ENCODE measurements at regions not wholly inside any gene's neighbourhood (a gene's known extent, or its start where the extent isn't known, plus 50 kb on each side); places are given as distances from the start of the nearest gene placed in this dataset.

DNA sequence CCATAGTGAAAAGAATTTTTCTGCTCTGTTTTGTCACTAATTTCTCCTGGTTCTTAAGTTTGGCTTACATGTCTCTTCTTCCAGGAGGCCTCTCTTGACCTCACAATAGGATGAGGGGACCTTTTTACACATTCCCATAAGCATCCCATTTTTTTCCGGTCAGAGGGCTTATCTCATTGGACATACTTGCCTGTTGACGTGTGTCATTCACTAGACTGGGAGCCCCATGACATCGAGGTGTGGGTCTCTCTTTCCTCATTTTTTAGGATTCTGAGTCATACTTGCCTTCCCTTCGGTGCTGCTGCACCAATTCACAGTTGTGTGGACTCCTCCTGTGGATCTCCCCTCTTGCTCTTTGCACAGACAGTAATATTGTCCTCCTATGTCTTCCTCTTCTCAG, 601.8 kb downstream of the GATA3 start:
- Mint-ChIP-seq H3K4me3 (ENCODE audit: unreplicated experiment) (no peak overlapping the region), H3K4me1 (ENCODE audit: low read depth, unreplicated experiment) (no peaks in the 10 kb centered on the region), H3K27me3 (ENCODE audit: low read depth, unreplicated experiment) (no peaks in the 10 kb centered on the region), H3K36me3 (ENCODE audit: low read depth, unreplicated experiment) (no peaks in the 10 kb centered on the region), H3K27ac (ENCODE audit: unreplicated experiment) (no peak overlapping the region), H3K9me3 (ENCODE audit: unreplicated experiment) (no peaks in the 10 kb centered on the region)
- FAIRE-seq (no peak), DNase-seq (ENCODE audit: low read depth) (no peak)
- no peaks in the 10 kb centered on the region for H3K4me1 ChIP-seq (ENCODE audit: insufficient read depth, low read length)
- TF ChIP-seq, protein P1, sequence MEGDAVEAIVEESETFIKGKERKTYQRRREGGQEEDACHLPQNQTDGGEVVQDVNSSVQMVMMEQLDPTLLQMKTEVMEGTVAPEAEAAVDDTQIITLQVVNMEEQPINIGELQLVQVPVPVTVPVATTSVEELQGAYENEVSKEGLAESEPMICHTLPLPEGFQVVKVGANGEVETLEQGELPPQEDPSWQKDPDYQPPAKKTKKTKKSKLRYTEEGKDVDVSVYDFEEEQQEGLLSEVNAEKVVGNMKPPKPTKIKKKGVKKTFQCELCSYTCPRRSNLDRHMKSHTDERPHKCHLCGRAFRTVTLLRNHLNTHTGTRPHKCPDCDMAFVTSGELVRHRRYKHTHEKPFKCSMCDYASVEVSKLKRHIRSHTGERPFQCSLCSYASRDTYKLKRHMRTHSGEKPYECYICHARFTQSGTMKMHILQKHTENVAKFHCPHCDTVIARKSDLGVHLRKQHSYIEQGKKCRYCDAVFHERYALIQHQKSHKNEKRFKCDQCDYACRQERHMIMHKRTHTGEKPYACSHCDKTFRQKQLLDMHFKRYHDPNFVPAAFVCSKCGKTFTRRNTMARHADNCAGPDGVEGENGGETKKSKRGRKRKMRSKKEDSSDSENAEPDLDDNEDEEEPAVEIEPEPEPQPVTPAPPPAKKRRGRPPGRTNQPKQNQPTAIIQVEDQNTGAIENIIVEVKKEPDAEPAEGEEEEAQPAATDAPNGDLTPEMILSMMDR (IDR thresholded peaks at IDR 0.05; ENCODE audit: insufficient read depth, low read depth, low read length): no peak
- no peak for TF ChIP-seq EZH2 (IDR thresholded peaks at IDR 0.05; ENCODE audit: insufficient read depth, low read length)
- H3K36me3 ChIP-seq (ENCODE audit: insufficient read depth, low read length): no peaks in the 10 kb centered on the region
- no peak overlapping the region for H3K27ac ChIP-seq (ENCODE audit: low read depth, low read length)
- no peaks in the 10 kb centered on the region for H3K27me3 ChIP-seq (ENCODE audit: insufficient read depth, low read length)
- no peak overlapping the region for H3K4me2 ChIP-seq (ENCODE audit: low read length)
- no peaks in the 10 kb centered on the region for H3K79me2 ChIP-seq (ENCODE audit: insufficient read depth, low read length)
- H3K9me3 ChIP-seq (ENCODE audit: insufficient read depth, low read depth, low read length): no peaks in the 10 kb centered on the region
- H3K4me3 ChIP-seq (ENCODE audit: insufficient read depth, low read depth, low read length): no peak overlapping the region
- no peaks in the 10 kb centered on the region for H4K20me1 ChIP-seq (ENCODE audit: insufficient read depth, low read length)
- no peak overlapping the region for H3K9ac ChIP-seq (ENCODE audit: low read length)
- no peak overlapping the region for H2AFZ ChIP-seq (ENCODE audit: low read depth, low read length)

DNA sequence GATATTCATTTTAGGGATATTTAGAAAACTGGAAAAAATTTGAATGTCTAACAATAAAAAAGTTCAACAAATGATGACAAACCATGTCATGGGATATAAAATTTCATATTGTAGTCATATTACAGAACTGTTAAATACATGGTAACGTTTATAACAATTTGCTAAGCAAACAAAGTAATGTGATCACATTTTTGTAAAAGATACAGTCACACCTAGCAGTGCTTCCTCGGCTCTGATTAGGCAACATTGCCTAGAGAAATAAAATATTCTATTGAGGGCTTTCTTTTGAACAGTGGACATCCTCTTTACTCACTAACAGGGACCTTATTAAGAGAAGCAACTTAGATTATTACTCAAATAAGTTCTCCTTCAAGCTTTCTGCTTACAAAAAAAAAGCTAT, 605.5 kb downstream of the GATA3 start:
- no peak overlapping the region for H3K4me2 ChIP-seq (ENCODE audit: low read length)
- Mint-ChIP-seq H3K9me3 (ENCODE audit: unreplicated experiment) (no peaks in the 10 kb centered on the region), H3K27ac (ENCODE audit: unreplicated experiment) (no peak overlapping the region), H3K36me3 (ENCODE audit: low read depth, unreplicated experiment) (no peaks in the 10 kb centered on the region), H3K27me3 (ENCODE audit: low read depth, unreplicated experiment) (no peaks in the 10 kb centered on the region), H3K4me3 (ENCODE audit: unreplicated experiment) (no peak overlapping the region), H3K4me1 (ENCODE audit: low read depth, unreplicated experiment) (no peaks in the 10 kb centered on the region)
- H4K20me1 ChIP-seq (ENCODE audit: insufficient read depth, low read length): no peaks in the 10 kb centered on the region
- no peak overlapping the region for H3K4me3 ChIP-seq (ENCODE audit: insufficient read depth, low read depth, low read length)
- H3K9me3 ChIP-seq (ENCODE audit: insufficient read depth, low read depth, low read length): no peaks in the 10 kb centered on the region
- TF ChIP-seq EZH2 (IDR thresholded peaks at IDR 0.05; ENCODE audit: insufficient read depth, low read length): no peak
- TF ChIP-seq, protein P1 (IDR thresholded peaks at IDR 0.05; ENCODE audit: insufficient read depth, low read depth, low read length): no peak
- H3K36me3 ChIP-seq (ENCODE audit: insufficient read depth, low read length): no peaks in the 10 kb centered on the region
- H3K9ac ChIP-seq (ENCODE audit: low read length): no peak overlapping the region
- H3K79me2 ChIP-seq (ENCODE audit: insufficient read depth, low read length): no peaks in the 10 kb centered on the region
- no peak for DNase-seq (ENCODE audit: low read depth)
- no peaks in the 10 kb centered on the region for H3K27me3 ChIP-seq (ENCODE audit: insufficient read depth, low read length)
- no peaks in the 10 kb centered on the region for H3K4me1 ChIP-seq (ENCODE audit: insufficient read depth, low read length)
- FAIRE-seq: no peak
- no peak overlapping the region for H3K27ac ChIP-seq (ENCODE audit: low read depth, low read length)
- H2AFZ ChIP-seq (ENCODE audit: low read depth, low read length): no peak overlapping the region

DNA sequence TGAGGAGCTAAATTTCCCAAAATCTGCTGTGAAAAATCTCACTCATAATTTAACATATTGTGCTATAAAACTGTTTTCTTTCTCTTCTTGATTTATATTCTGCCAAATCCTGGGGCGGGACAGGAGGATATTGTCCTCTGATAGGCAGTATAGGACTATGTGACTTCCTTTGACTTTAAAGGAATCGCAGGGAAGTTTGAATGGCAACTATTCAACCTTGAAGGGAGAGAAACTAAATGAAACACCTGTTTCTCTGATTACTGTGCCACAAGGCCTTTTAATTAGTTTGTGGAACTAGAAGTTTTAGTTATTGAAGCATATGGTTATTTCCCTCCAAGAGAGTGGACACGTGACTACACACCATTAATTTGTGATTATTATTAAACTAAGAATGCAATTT, 607.4 kb downstream of the GATA3 start:
- TF ChIP-seq EZH2 (IDR thresholded peaks at IDR 0.05; ENCODE audit: insufficient read depth, low read length): no peak
- TF ChIP-seq, protein P1 (IDR thresholded peaks at IDR 0.05; ENCODE audit: insufficient read depth, low read depth, low read length): no peak
- Histone ChIP-seq H3K79me2 (ENCODE audit: insufficient read depth, low read length) (no peaks in the 10 kb centered on the region), H3K36me3 (ENCODE audit: insufficient read depth, low read length) (no peaks in the 10 kb centered on the region), H2AFZ (ENCODE audit: low read depth, low read length) (no peak overlapping the region), H4K20me1 (ENCODE audit: insufficient read depth, low read length) (no peaks in the 10 kb centered on the region), H3K4me3 (ENCODE audit: insufficient read depth, low read depth, low read length) (no peak overlapping the region), H3K9me3 (ENCODE audit: insufficient read depth, low read depth, low read length) (no peaks in the 10 kb centered on the region), H3K4me2 (ENCODE audit: low read length) (no peak overlapping the region), H3K27me3 (ENCODE audit: insufficient read depth, low read length) (no peaks in the 10 kb centered on the region), H3K27ac (ENCODE audit: low read depth, low read length) (no peak overlapping the region), H3K9ac (ENCODE audit: low read length) (no peak overlapping the region), H3K4me1 (ENCODE audit: insufficient read depth, low read length) (no peaks in the 10 kb centered on the region)
- H3K36me3 Mint-ChIP-seq (ENCODE audit: low read depth, unreplicated experiment): no peaks in the 10 kb centered on the region
- DNase-seq (ENCODE audit: low read depth) (no peak), FAIRE-seq (no peak)
- no peaks in the 10 kb centered on the region for H3K9me3 Mint-ChIP-seq (ENCODE audit: unreplicated experiment)
- H3K4me3 Mint-ChIP-seq (ENCODE audit: unreplicated experiment): no peak overlapping the region
- H3K27ac Mint-ChIP-seq (ENCODE audit: unreplicated experiment): no peak overlapping the region
- H3K4me1 Mint-ChIP-seq (ENCODE audit: low read depth, unreplicated experiment): no peaks in the 10 kb centered on the region
- H3K27me3 Mint-ChIP-seq (ENCODE audit: low read depth, unreplicated experiment): no peaks in the 10 kb centered on the region
